Hepatocyte (in vitro differentiated cells): ENCODE measurements at regions not wholly inside any gene's neighbourhood (a gene's known extent, or its start where the extent isn't known, plus 50 kb on each side); places are given as distances from the start of the nearest gene placed in this dataset.

Experiments used
- EZH2 ChIP-seq: fragments of 200-600 bp; sonication (generic); IDR thresholded peaks from 2 replicates; pipeline ENCODE4 v1.6.1; 2016; ENCODE audit warnings: antibody characterized with exemption, mild to moderate bottlenecking, borderline replicate concordance
- EZH2phosphoT487 ChIP-seq: fragments of 200-600 bp; sonication (generic); IDR thresholded peaks from one replicate; pipeline ENCODE4 v1.6.1; 2018; ENCODE audit warnings: antibody characterized with exemption, mild to moderate bottlenecking, low read depth, moderate library complexity; ENCODE audit not compliant: unreplicated experiment, severe bottlenecking
- TF ChIP-seq, protein P1 (sequence below): fragments of 200-600 bp; sonication (generic); IDR thresholded peaks from 2 replicates; pipeline ENCODE4 v1.5.1; 2016; ENCODE audit warnings: antibody characterized with exemption, mild to moderate bottlenecking; ENCODE audit not compliant: poor library complexity

DNA sequence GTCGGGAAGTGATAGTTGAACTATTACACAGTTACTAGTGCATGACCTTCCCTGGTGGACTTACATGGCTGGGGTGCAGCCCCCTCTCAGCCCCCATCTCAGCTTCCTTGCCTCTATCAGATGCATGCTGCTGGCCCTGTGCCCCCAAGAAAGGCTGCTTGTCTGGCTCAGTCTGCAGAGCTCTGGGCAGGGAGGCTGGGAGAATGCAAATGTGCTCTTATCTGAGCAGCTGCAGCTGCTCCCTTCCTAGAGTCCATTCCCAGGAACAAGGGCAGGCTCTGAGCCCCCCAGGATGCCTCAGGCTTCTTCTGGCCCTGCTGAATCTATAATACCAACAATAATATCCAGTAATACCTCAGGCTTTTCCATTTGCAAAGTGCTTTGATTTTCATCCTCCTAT, 218.1 kb upstream of the SRRM4 start:
- TF ChIP-seq, protein P1, sequence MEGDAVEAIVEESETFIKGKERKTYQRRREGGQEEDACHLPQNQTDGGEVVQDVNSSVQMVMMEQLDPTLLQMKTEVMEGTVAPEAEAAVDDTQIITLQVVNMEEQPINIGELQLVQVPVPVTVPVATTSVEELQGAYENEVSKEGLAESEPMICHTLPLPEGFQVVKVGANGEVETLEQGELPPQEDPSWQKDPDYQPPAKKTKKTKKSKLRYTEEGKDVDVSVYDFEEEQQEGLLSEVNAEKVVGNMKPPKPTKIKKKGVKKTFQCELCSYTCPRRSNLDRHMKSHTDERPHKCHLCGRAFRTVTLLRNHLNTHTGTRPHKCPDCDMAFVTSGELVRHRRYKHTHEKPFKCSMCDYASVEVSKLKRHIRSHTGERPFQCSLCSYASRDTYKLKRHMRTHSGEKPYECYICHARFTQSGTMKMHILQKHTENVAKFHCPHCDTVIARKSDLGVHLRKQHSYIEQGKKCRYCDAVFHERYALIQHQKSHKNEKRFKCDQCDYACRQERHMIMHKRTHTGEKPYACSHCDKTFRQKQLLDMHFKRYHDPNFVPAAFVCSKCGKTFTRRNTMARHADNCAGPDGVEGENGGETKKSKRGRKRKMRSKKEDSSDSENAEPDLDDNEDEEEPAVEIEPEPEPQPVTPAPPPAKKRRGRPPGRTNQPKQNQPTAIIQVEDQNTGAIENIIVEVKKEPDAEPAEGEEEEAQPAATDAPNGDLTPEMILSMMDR: no peak
- TF ChIP-seq EZH2: no peak
- no peak for TF ChIP-seq EZH2phosphoT487
